CD4-positive, CD25-positive, alpha-beta regulatory T cell (primary cell): ENCODE measurements at regions not wholly inside any gene's neighbourhood (a gene's known extent, or its start where the extent isn't known, plus 50 kb on each side); places are given as distances from the start of the nearest gene placed in this dataset.

ENCODE experiments used
- ATAC-seq, 2 donors: fragments of 150-1000 bp; cut with Tn5 transposase; one replicate each; pipeline ENCODE4 v1.10.0; 2021; ENCODE audit warnings: low read depth in 2 of 2, moderate number of reproducible peaks in 2 of 2, moderate library complexity in 1 of 2
- DNase-seq, 3 donors: peaks; one replicate each; pipeline versions ENCODE4 v3.0.0 to v3.0.0-alpha.2; 2012 to 2022; ENCODE audit warnings: mixed read lengths in 1 of 3
- H3K27ac ChIP-seq: one replicate; pipeline ENCODE4 v1.7.0; 2013; ENCODE audit warnings: mild to moderate bottlenecking, low read length; ENCODE audit not compliant: insufficient read depth, poor library complexity, severe bottlenecking
- H3K27me3 ChIP-seq: one replicate; pipeline ENCODE4 v1.7.0; 2013; ENCODE audit warnings: low read length; ENCODE audit not compliant: control insufficient read depth, insufficient read depth
- H3K36me3 ChIP-seq: one replicate; pipeline ENCODE4 v1.7.0; 2013; ENCODE audit warnings: mild to moderate bottlenecking, low read length, moderate library complexity; ENCODE audit not compliant: control insufficient read depth, insufficient read depth
- H3K4me1 ChIP-seq: 2 replicates; pipeline ENCODE4 v1.7.0; 2013; ENCODE audit warnings: mild to moderate bottlenecking, low read length; ENCODE audit not compliant: insufficient read depth, control insufficient read depth, poor library complexity, severe bottlenecking
- H3K4me3 ChIP-seq: one replicate; pipeline ENCODE4 v1.7.0; 2013; ENCODE audit warnings: low read depth, mild to moderate bottlenecking, low read length, moderate library complexity
- H3K9me3 ChIP-seq, 2 experiments: 1 replicate in 1 of 2; 2 replicates in 1 of 2; pipeline ENCODE4 v1.7.0; 2013; ENCODE audit warnings: low read length in 2 of 2, mild to moderate bottlenecking in 1 of 2, moderate library complexity in 1 of 2; ENCODE audit not compliant: control insufficient read depth in 2 of 2
- H3K27ac Mint-ChIP-seq, 3 donors: one replicate each; pipeline ENCODE4 v1.8.0; 2020 to 2022; ENCODE audit warnings: mild to moderate bottlenecking in 3 of 3, mixed read lengths in 3 of 3, moderate library complexity in 2 of 3
- H3K27me3 Mint-ChIP-seq: one replicate; pipeline ENCODE4 v1.8.0; 2022; ENCODE audit warnings: mild to moderate bottlenecking, mixed read lengths
- H3K36me3 Mint-ChIP-seq: one replicate; pipeline ENCODE4 v1.8.0; 2020; ENCODE audit warnings: mixed read lengths
- H3K4me1 Mint-ChIP-seq, 4 donors: one replicate each; pipeline ENCODE4 v1.8.0; 2020 to 2022; ENCODE audit warnings: mixed read lengths in 4 of 4, mild to moderate bottlenecking in 1 of 4
- H3K4me3 Mint-ChIP-seq, 4 donors: one replicate each; pipeline ENCODE4 v1.8.0; 2020 to 2022; ENCODE audit warnings: mild to moderate bottlenecking in 4 of 4, mixed read lengths in 4 of 4, moderate library complexity in 3 of 4
- H3K9me3 Mint-ChIP-seq, 7 donors: one replicate each; pipeline ENCODE4 v1.8.0; 2020 to 2022; ENCODE audit warnings: mixed read lengths in 7 of 7, mild to moderate bottlenecking in 3 of 7, moderate library complexity in 2 of 7

DNA sequence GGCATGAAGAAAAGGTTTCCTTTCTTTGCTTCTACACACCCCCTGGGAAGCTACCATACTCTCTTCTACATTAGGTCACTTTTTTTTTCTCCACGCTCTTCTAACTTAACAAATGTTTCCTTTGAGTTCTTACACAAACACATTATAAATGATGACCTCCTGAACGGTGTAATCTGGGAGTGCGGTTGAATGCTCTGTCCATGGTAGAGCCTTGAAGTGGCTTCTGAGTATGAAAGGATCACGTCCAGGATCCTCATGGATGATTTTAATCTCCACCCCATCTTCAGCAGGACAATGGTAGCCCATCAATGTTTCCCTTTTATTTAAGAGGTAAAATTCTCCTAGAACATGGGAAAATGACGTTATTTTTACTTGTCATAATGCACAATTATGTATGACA lies 587.3 kb downstream of the SEMA5A start:
- ATAC-seq (no peak), DNase-seq (no peak)
- H3K36me3 Mint-ChIP-seq = no peaks in the 10 kb centered on the region
- peaks cover 2 to 11% (median 4%) of the 10 kb centered on the region in 7 donors for H3K9me3 Mint-ChIP-seq
- no peaks in the 10 kb centered on the region for H3K4me1 Mint-ChIP-seq
- no peaks in the 10 kb centered on the region for H3K27me3 Mint-ChIP-seq
- H3K4me3 Mint-ChIP-seq = no peak overlapping the region
- no peaks in the 10 kb centered on the region for H3K27me3 ChIP-seq
- H3K9me3 ChIP-seq = no peaks in the 10 kb centered on the region
- no peak overlapping the region for H3K27ac ChIP-seq
- H3K36me3 ChIP-seq = no peaks in the 10 kb centered on the region
- H3K4me1 ChIP-seq = no peaks in the 10 kb centered on the region
- no peak overlapping the region for H3K27ac Mint-ChIP-seq
- H3K4me3 ChIP-seq = no peak overlapping the region

DNA sequence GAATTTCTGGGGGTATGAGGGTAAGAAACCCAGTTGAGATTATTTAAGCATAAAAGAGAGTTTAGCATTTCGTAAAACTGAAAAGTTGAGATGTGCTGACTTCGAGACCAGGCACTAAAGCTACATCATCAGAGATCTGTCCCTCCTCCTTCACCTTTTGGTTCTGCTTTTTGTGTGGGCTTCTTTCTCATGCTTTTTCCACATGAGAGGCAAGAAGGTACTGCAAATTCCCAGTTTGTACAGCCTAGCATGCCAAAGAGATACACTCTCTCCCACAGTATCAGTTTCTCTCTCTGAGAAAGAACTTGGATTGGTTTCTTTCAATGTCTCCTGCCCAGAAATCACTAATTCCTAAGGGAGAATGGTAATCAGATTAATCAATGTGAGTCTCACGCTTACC lies 584.7 kb downstream of the SEMA5A start:
- no peaks in the 10 kb centered on the region for H3K4me1 Mint-ChIP-seq
- no peaks in the 10 kb centered on the region for H3K9me3 ChIP-seq
- H3K4me3 Mint-ChIP-seq = no peak overlapping the region
- no peak overlapping the region for H3K27ac Mint-ChIP-seq
- H3K27me3 Mint-ChIP-seq = no peaks in the 10 kb centered on the region
- H3K27ac ChIP-seq = no peak overlapping the region
- no peak for DNase-seq
- H3K36me3 Mint-ChIP-seq = no peaks in the 10 kb centered on the region
- H3K27me3 ChIP-seq = no peaks in the 10 kb centered on the region
- ATAC-seq = no peak
- no peak overlapping the region for H3K4me3 ChIP-seq
- H3K4me1 ChIP-seq = no peaks in the 10 kb centered on the region
- H3K36me3 ChIP-seq = no peaks in the 10 kb centered on the region
- H3K9me3 Mint-ChIP-seq = peaks cover 4 to 11% (median 8%) of the 10 kb centered on the region in 7 donors

DNA sequence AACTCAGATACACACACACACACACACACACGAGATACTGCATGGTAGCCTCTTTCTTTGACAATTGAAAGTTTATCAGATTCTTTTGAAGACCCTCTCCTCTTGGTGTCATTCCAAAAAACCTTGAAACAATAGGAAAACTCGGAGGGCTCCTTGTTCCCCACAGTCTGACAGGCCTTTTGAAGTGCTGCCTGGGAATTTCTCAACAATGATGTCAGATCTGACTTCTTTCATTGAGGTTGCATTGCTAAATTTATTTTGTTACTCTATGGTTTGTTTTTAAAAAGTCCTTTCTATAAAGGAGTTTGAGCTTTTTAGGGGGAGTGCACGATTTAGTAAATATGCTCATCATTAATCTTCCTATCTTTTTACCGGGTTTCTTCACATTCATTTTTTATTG lies 583.9 kb downstream of the SEMA5A start:
- no peaks in the 10 kb centered on the region for H3K36me3 Mint-ChIP-seq
- H3K9me3 ChIP-seq = no peaks in the 10 kb centered on the region
- no peak overlapping the region for H3K4me3 Mint-ChIP-seq
- no peak overlapping the region for H3K27ac Mint-ChIP-seq
- no peak overlapping the region for H3K4me3 ChIP-seq
- H3K9me3 Mint-ChIP-seq = peaks cover 2 to 13% (median 9%) of the 10 kb centered on the region in 7 donors
- no peaks in the 10 kb centered on the region for H3K27me3 ChIP-seq
- H3K4me1 ChIP-seq = no peaks in the 10 kb centered on the region
- H3K27ac ChIP-seq = no peak overlapping the region
- H3K4me1 Mint-ChIP-seq = no peaks in the 10 kb centered on the region
- DNase-seq (no peak), ATAC-seq (no peak)
- H3K27me3 Mint-ChIP-seq = no peaks in the 10 kb centered on the region
- H3K36me3 ChIP-seq = no peaks in the 10 kb centered on the region

DNA sequence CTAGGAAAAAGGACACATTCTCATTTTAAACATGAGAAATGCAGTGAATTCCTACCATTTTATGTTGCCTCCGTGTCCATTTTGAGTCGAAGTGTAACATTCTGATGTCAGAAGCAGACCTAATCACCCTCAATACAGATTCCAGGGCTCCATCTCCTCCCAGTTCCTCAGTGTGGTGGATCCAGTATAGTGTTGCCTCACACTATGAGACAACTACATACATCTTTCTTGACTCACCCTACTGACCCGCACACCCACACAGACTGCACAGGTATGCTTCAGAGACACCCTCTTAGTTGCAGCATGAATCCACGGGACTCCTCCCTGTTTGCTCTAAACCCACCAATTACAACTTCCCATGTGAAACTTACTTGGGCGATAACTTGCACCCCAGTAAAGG lies 564.9 kb downstream of the SEMA5A start:
- Mint-ChIP-seq H3K27ac (no peak overlapping the region), H3K36me3 (no peaks in the 10 kb centered on the region), H3K27me3 (no peaks in the 10 kb centered on the region), H3K9me3 (peaks cover 0 to 20% (median 2%) of the 10 kb centered on the region in 7 donors), H3K4me3 (no peak overlapping the region), H3K4me1 (no peaks in the 10 kb centered on the region)
- no peaks in the 10 kb centered on the region for H3K4me1 ChIP-seq
- H3K27me3 ChIP-seq = no peaks in the 10 kb centered on the region
- H3K9me3 ChIP-seq = no peaks in the 10 kb centered on the region
- H3K27ac ChIP-seq = no peak overlapping the region
- H3K36me3 ChIP-seq = no peaks in the 10 kb centered on the region
- ATAC-seq = no peak
- H3K4me3 ChIP-seq = no peak overlapping the region
- DNase-seq = no peak

DNA sequence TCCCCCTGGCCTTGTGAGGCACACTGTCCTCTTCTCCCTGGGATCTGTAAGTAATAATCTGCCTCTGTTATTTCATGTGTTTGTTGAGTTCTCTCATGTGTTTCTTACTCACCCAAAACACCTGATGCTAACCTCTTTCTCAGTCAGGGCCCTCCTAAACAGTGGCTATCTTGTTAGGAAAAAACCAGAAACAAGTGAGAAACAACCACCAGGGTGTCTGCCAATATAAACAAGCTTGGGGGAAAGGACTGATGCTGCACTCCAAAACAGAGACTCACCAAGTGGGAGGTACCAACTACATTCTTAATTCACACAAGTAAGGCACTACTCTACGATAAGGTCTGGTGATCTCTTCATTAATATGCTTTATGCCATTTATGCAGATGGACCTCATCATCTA lies 564.4 kb downstream of the SEMA5A start:
- H3K36me3 Mint-ChIP-seq = no peaks in the 10 kb centered on the region
- no peaks in the 10 kb centered on the region for H3K27me3 ChIP-seq
- no peak overlapping the region for H3K4me3 Mint-ChIP-seq
- H3K4me1 ChIP-seq = no peaks in the 10 kb centered on the region
- no peak overlapping the region for H3K4me3 ChIP-seq
- H3K27ac Mint-ChIP-seq = no peak overlapping the region
- no peaks in the 10 kb centered on the region for H3K4me1 Mint-ChIP-seq
- H3K27ac ChIP-seq = no peak overlapping the region
- no peaks in the 10 kb centered on the region for H3K9me3 ChIP-seq
- H3K27me3 Mint-ChIP-seq = no peaks in the 10 kb centered on the region
- peaks cover 0 to 22% (median 2%) of the 10 kb centered on the region in 7 donors for H3K9me3 Mint-ChIP-seq
- H3K36me3 ChIP-seq = no peaks in the 10 kb centered on the region
- DNase-seq (no peak), ATAC-seq (no peak)

DNA sequence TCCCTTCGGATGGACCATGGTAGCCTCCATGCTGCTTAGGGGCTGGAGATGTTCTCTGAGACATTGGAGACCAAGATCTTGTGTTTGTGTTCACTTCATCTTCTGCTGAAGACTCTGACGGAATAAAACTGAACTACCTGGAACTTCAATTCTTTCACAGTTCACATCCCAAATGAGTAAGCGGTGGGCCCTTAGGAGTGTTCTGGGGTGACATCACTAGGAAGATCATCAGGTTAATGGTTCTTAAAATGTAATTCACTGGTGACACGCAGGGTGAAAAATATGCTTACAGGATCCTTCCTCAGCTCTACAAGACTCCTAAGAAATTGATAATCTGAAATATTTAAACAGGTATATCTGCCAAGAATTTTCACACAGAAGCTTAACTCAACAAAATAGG lies 561.5 kb downstream of the SEMA5A start:
- H3K4me3 ChIP-seq = no peak overlapping the region
- no peaks in the 10 kb centered on the region for H3K36me3 ChIP-seq
- H3K27ac ChIP-seq = no peak overlapping the region
- no peaks in the 10 kb centered on the region for H3K27me3 Mint-ChIP-seq
- no peaks in the 10 kb centered on the region for H3K4me1 Mint-ChIP-seq
- H3K27ac Mint-ChIP-seq = no peak overlapping the region
- no peak for DNase-seq
- H3K9me3 Mint-ChIP-seq = peaks cover 0 to 21% (median 2%) of the 10 kb centered on the region in 7 donors
- no peaks in the 10 kb centered on the region for H3K4me1 ChIP-seq
- H3K4me3 Mint-ChIP-seq = no peak overlapping the region
- H3K27me3 ChIP-seq = no peaks in the 10 kb centered on the region
- no peaks in the 10 kb centered on the region for H3K9me3 ChIP-seq
- no peaks in the 10 kb centered on the region for H3K36me3 Mint-ChIP-seq
- no peak for ATAC-seq
